ENCODE measurements at regions not wholly inside any gene's neighbourhood (a gene's known extent, or its start where the extent isn't known, plus 50 kb on each side); places are given as distances from the start of the nearest gene placed in this dataset.

DNA sequence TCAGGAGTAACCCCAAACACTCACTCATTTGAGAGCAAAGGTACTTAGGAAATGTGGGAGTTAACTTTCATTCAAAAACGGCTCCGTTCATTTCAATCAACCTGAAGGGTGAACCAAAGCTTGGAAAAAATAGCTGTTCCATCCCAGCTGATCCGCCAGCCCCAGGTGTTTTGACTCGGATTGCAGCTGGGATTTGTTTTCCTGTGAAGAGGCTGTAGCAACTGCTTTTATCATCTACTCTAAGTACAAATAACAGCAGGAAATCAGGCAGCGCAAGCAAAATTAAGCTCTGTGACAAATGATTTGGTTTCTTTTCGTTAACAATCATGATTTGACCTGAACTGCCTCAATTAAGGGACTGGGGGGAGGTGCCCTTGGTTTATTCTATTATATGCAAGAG is 154.7 kb downstream of the BEND2 start:
- TF ChIP-seq, protein P1, sequence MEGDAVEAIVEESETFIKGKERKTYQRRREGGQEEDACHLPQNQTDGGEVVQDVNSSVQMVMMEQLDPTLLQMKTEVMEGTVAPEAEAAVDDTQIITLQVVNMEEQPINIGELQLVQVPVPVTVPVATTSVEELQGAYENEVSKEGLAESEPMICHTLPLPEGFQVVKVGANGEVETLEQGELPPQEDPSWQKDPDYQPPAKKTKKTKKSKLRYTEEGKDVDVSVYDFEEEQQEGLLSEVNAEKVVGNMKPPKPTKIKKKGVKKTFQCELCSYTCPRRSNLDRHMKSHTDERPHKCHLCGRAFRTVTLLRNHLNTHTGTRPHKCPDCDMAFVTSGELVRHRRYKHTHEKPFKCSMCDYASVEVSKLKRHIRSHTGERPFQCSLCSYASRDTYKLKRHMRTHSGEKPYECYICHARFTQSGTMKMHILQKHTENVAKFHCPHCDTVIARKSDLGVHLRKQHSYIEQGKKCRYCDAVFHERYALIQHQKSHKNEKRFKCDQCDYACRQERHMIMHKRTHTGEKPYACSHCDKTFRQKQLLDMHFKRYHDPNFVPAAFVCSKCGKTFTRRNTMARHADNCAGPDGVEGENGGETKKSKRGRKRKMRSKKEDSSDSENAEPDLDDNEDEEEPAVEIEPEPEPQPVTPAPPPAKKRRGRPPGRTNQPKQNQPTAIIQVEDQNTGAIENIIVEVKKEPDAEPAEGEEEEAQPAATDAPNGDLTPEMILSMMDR (IDR thresholded peaks at IDR 0.05), result no peak
- TF ChIP-seq POLR2A (IDR thresholded peaks at IDR 0.05), result no peak

All from adrenal gland (tissue), 5 donors.